ENCODE measurements at regions not wholly inside any gene's neighbourhood (a gene's known extent, or its start where the extent isn't known, plus 50 kb on each side); places are given as distances from the start of the nearest gene placed in this dataset.

GRCh38 chr5:174401793-174402192 is 322.6 kb upstream of the MSX2 start:
- Histone ChIP-seq H3K36me3 (no peaks in the 10 kb centered on the region), H3K9me3 (ENCODE audit: severe bottlenecking) (no peaks in the 10 kb centered on the region), H3K27ac (no peak overlapping the region), H3K4me3 (ENCODE audit: low read depth, low read length) (no peak overlapping the region), H3K27me3 (ENCODE audit: insufficient read depth, low read depth, severe bottlenecking) (peaks cover 84% of the 10 kb centered on the region)
- DNase-seq, result no peak
- no peak for TF ChIP-seq CTCF (IDR thresholded peaks at IDR 0.05; ENCODE audit: low read depth, low read length)

GRCh38 chr5:174402222-174402812 is 322.1 kb upstream of the MSX2 start:
- no peak overlapping the region for H3K27ac ChIP-seq
- peaks cover 86% of the 10 kb centered on the region for H3K27me3 ChIP-seq (ENCODE audit: insufficient read depth, low read depth, severe bottlenecking)
- no peaks in the 10 kb centered on the region for H3K36me3 ChIP-seq
- no peak for TF ChIP-seq CTCF (IDR thresholded peaks at IDR 0.05; ENCODE audit: low read depth, low read length)
- H3K9me3 ChIP-seq (ENCODE audit: severe bottlenecking), result no peaks in the 10 kb centered on the region
- no peak overlapping the region for H3K4me3 ChIP-seq (ENCODE audit: low read depth, low read length)
- DNase-seq, result no peak

- no peak for TF ChIP-seq CTCF (IDR thresholded peaks at IDR 0.05; ENCODE audit: low read depth, low read length)
- no peak overlapping the region for H3K4me3 ChIP-seq (ENCODE audit: low read depth, low read length)
- no peaks in the 10 kb centered on the region for H3K36me3 ChIP-seq
- DNase-seq, result no peak
- no peak overlapping the region for H3K27ac ChIP-seq
- H3K9me3 ChIP-seq (ENCODE audit: severe bottlenecking), result no peaks in the 10 kb centered on the region
- H3K27me3 ChIP-seq (ENCODE audit: insufficient read depth, low read depth, severe bottlenecking), result peaks cover 84% of the 10 kb centered on the region
These were observed 319.5 kb upstream of the MSX2 start for GRCh38 chr5:174404848-174405247.

GRCh38 chr5:174409070-174409469 is 315.3 kb upstream of the MSX2 start:
- no peak for TF ChIP-seq CTCF (IDR thresholded peaks at IDR 0.05; ENCODE audit: low read depth, low read length)
- no peak for DNase-seq

GRCh38 chr5:174409971-174410370 is 314.4 kb upstream of the MSX2 start:
- no peak overlapping the region for H3K4me3 ChIP-seq (ENCODE audit: low read depth, low read length)
- TF ChIP-seq CTCF (IDR thresholded peaks at IDR 0.05; ENCODE audit: low read depth, low read length), result no peak
- DNase-seq, result no peak

More at GRCh38 chr5:174409070-174409469, 315.3 kb upstream of the MSX2 start:
- Histone ChIP-seq H3K4me3 (ENCODE audit: low read depth, low read length) (no peak overlapping the region), H3K27ac (no peak overlapping the region), H3K27me3 (ENCODE audit: insufficient read depth, low read depth, severe bottlenecking) (peaks cover 82% of the 10 kb centered on the region), H3K36me3 (no peaks in the 10 kb centered on the region), H3K9me3 (ENCODE audit: severe bottlenecking) (no peaks in the 10 kb centered on the region)

More at GRCh38 chr5:174409971-174410370, 314.4 kb upstream of the MSX2 start:
- no peak overlapping the region for H3K27ac ChIP-seq
- no peaks in the 10 kb centered on the region for H3K36me3 ChIP-seq
- H3K27me3 ChIP-seq (ENCODE audit: insufficient read depth, low read depth, severe bottlenecking), result peaks cover 80% of the 10 kb centered on the region
- H3K9me3 ChIP-seq (ENCODE audit: severe bottlenecking), result no peaks in the 10 kb centered on the region
